ENCODE measurements at regions not wholly inside any gene's neighbourhood (a gene's known extent, or its start where the extent isn't known, plus 50 kb on each side); places are given as distances from the start of the nearest gene placed in this dataset.

GRCh38 chr13:26458196-26458749, 99.2 kb upstream of the WASF3 start:
- no peak for TF ChIP-seq EP300 (IDR thresholded peaks at IDR 0.05)
- TF ChIP-seq CTCF (IDR thresholded peaks at IDR 0.05): no peak
- TF ChIP-seq RAD21 (conservative IDR thresholded peaks at IDR 0.05 in 1 of 2, IDR thresholded peaks at IDR 0.05 in 1 of 2): no peak
- no peak for TF ChIP-seq PBX3 (IDR thresholded peaks at IDR 0.05)
- TF ChIP-seq POLR2A (IDR thresholded peaks at IDR 0.05; ENCODE audit: low read length): no peak
